ENCODE measurements at regions not wholly inside any gene's neighbourhood (a gene's known extent, or its start where the extent isn't known, plus 50 kb on each side); places are given as distances from the start of the nearest gene placed in this dataset.

GRCh38 chr14:82309199-82309598, 775.5 kb upstream of the SEL1L start:
- ChIA-PET CTCF (no interaction called here), POLR2A (no interaction called here)
- DNase-seq (ENCODE audit: low read depth in 1 of 2, low spot score in 1 of 2) (no peak), ATAC-seq (no peak), FAIRE-seq (no peak)
- no peak overlapping the region for H3K4me3 ChIP-seq
- no peak overlapping the region for H3K4me2 ChIP-seq
- H3K9me3 ChIP-seq, result no peaks in the 10 kb centered on the region; the same call in 2 of the 3 replicates
- no peak overlapping the region for H3K27ac ChIP-seq
- no peak for TF ChIP-seq EP300 (IDR thresholded peaks at IDR 0.05)
- TF ChIP-seq HOXB13 (CRISPR knock-in tag; IDR thresholded peaks at IDR 0.05; ENCODE audit: low read depth), result no peak
- TF ChIP-seq EHF (CRISPR knock-in tag; IDR thresholded peaks at IDR 0.05), result no peak
- TF ChIP-seq JUN (IDR thresholded peaks at IDR 0.05), result no peak
- TF ChIP-seq RFX5 (IDR thresholded peaks at IDR 0.05), result no peak
- TF ChIP-seq HDAC2 (IDR thresholded peaks at IDR 0.05), result no peak
- TF ChIP-seq KDM1A (IDR thresholded peaks at IDR 0.05; ENCODE audit: low read depth), result no peak
- no peak for TF ChIP-seq GATA3 (IDR thresholded peaks at IDR 0.05; ENCODE audit: borderline replicate concordance)
- no peak for TF ChIP-seq MAZ (IDR thresholded peaks at IDR 0.05; ENCODE audit: borderline replicate concordance, low read depth, low read length)
- no peak for TF ChIP-seq MAX (IDR thresholded peaks at IDR 0.05)
- TF ChIP-seq EHMT2 (IDR thresholded peaks at IDR 0.05; ENCODE audit: low read depth), result no peak
- no peak for TF ChIP-seq RNF2 (IDR thresholded peaks at IDR 0.05; ENCODE audit: borderline replicate concordance, low read depth)
- TF ChIP-seq FOXS1 (CRISPR knock-in tag; IDR thresholded peaks at IDR 0.05), result no peak
- no peak for TF ChIP-seq HES2 (IDR thresholded peaks at IDR 0.05)
- no peak for TF ChIP-seq ZFP36 (IDR thresholded peaks at IDR 0.05; ENCODE audit: borderline replicate concordance, partially characterized antibody)
- 0% methylated on average over 2 of the region's 2 CpGs for WGBS (ENCODE audit: missing lambda C conversion rate)
- H3K4me1 ChIP-seq, result no peaks in the 10 kb centered on the region

- H3K4me3 ChIP-seq, result no peak overlapping the region
- POLR2A ChIA-PET, result no interaction called here
- H3K9me3 ChIP-seq, result no peaks in the 10 kb centered on the region; the same call in 2 of the 3 replicates
- H3K4me1 ChIP-seq, result no peaks in the 10 kb centered on the region
- H3K4me2 ChIP-seq, result no peak overlapping the region
- ATAC-seq (no peak), DNase-seq (ENCODE audit: low read depth in 1 of 2, low spot score in 1 of 2) (no peak), FAIRE-seq (no peak)
- CTCF ChIA-PET, result no interaction called here
- H3K27ac ChIP-seq, result no peak overlapping the region
- TF ChIP-seq ELK1 (IDR thresholded peaks at IDR 0.05; ENCODE audit: low read depth, low read length) (no peak), FOSL2 (IDR thresholded peaks at IDR 0.05) (no peak), FOSL2 (CRISPR knock-in tag; IDR thresholded peaks at IDR 0.05) (no peak), ESRRA (IDR thresholded peaks at IDR 0.05; ENCODE audit: borderline replicate concordance, low read length) (no peak), ATOH8 (CRISPR knock-in tag; IDR thresholded peaks at IDR 0.05; ENCODE audit: low read depth) (no peak), NR3C1 (IDR thresholded peaks at IDR 0.05) (no peak), JUN (IDR thresholded peaks at IDR 0.05) (no peak), BHLHE40 (IDR thresholded peaks at IDR 0.05; ENCODE audit: low read depth, low read length) (no peak), MAX (IDR thresholded peaks at IDR 0.05) (no peak), HMGXB4 (CRISPR knock-in tag; IDR thresholded peaks at IDR 0.05; ENCODE audit: borderline replicate concordance) (no peak), CBX8 (IDR thresholded peaks at IDR 0.05) (no peak), TFCP2L1 (CRISPR knock-in tag; IDR thresholded peaks at IDR 0.05) (no peak), HDAC2 (IDR thresholded peaks at IDR 0.05) (no peak), SMC3 (IDR thresholded peaks at IDR 0.05) (no peak), TP53 (CRISPR knock-in tag; IDR thresholded peaks at IDR 0.05) (no peak), EP300 (IDR thresholded peaks at IDR 0.05) (no peak), MYC (IDR thresholded peaks at IDR 0.05; ENCODE audit: borderline replicate concordance, low read length) (no peak), CTCF (IDR thresholded peaks at IDR 0.05) (no peak), RAD21 (conservative IDR thresholded peaks at IDR 0.05 in 1 of 2, IDR thresholded peaks at IDR 0.05 in 1 of 2) (no peak), KDM5A (IDR thresholded peaks at IDR 0.05) (no peak), ZNF302 (CRISPR knock-in tag; IDR thresholded peaks at IDR 0.05) (no peak)
- WGBS (ENCODE audit: missing lambda C conversion rate), result 0% methylated on average over 1 of the region's 1 CpG
Measured at GRCh38 chr14:82313889-82314288, 780.2 kb upstream of the SEL1L start.
